22Rv1 (cell line): ENCODE measurements at regions not wholly inside any gene's neighbourhood (a gene's known extent, or its start where the extent isn't known, plus 50 kb on each side); places are given as distances from the start of the nearest gene placed in this dataset.

Source experiments
- CTCF ChIP-seq: fragments of 450-650 bp; IDR thresholded peaks from 2 replicates; pipeline ENCODE4 v1.5.1; 2017; ENCODE audit warnings: mild to moderate bottlenecking
- ZFX ChIP-seq: fragments of 450-650 bp; IDR thresholded peaks from 2 replicates; pipeline ENCODE4 v1.6.1; 2017; ENCODE audit warnings: antibody characterized with exemption, borderline replicate concordance

- TF ChIP-seq CTCF = no peak
- TF ChIP-seq ZFX = no peak
These were observed 130.8 kb downstream of the PMP22 start for GRCh38 chr17:15134363-15134762.
